ENCODE measurements at regions not wholly inside any gene's neighbourhood (a gene's known extent, or its start where the extent isn't known, plus 50 kb on each side); places are given as distances from the start of the nearest gene placed in this dataset.

DNA sequence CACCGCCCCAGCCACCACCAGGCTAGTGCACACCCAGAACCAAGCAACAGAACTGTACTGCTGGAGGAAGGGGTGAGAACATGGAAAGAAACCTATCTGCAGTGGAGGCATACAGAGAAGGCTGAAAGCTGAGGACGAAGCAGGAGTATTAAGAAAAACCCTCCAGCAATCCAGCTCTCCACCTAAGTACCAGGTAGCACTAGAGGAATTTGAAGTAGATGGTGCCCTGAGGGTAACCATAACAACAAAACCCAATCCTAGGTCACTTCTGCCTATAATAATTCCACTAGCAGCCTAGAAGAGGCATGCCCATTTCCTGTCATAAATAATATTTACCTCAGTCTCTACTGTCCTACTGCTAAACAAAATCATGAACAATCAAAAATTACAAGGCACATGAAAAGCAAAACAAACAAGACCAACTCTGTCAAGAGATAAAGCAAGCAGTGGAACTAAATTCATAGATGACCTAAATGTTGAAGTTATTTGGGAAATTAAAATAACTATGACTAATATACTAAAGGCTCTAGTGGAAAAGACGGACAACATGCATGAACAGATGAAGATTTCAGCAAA lies 51.1 kb downstream of the HYCC1 start:
- Histone ChIP-seq H3K27ac (replicated peaks) (no peak overlapping the region), H3K27me3 (ENCODE audit: low read depth) (no peaks in the 10 kb centered on the region), H3K4me3 (no peak overlapping the region), H3K36me3 (peaks cover 50% of the 10 kb centered on the region), H3K4me1 (no peaks in the 10 kb centered on the region), H3K9me3 (replicated peaks) (no peaks in the 10 kb centered on the region)
- intact Hi-C loops (cut with micrococcal nuclease): no loop called here
- no peak for DNase-seq
- TF ChIP-seq, protein P1, sequence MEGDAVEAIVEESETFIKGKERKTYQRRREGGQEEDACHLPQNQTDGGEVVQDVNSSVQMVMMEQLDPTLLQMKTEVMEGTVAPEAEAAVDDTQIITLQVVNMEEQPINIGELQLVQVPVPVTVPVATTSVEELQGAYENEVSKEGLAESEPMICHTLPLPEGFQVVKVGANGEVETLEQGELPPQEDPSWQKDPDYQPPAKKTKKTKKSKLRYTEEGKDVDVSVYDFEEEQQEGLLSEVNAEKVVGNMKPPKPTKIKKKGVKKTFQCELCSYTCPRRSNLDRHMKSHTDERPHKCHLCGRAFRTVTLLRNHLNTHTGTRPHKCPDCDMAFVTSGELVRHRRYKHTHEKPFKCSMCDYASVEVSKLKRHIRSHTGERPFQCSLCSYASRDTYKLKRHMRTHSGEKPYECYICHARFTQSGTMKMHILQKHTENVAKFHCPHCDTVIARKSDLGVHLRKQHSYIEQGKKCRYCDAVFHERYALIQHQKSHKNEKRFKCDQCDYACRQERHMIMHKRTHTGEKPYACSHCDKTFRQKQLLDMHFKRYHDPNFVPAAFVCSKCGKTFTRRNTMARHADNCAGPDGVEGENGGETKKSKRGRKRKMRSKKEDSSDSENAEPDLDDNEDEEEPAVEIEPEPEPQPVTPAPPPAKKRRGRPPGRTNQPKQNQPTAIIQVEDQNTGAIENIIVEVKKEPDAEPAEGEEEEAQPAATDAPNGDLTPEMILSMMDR (IDR thresholded peaks at IDR 0.05; ENCODE audit: borderline replicate concordance): no peak

DNA sequence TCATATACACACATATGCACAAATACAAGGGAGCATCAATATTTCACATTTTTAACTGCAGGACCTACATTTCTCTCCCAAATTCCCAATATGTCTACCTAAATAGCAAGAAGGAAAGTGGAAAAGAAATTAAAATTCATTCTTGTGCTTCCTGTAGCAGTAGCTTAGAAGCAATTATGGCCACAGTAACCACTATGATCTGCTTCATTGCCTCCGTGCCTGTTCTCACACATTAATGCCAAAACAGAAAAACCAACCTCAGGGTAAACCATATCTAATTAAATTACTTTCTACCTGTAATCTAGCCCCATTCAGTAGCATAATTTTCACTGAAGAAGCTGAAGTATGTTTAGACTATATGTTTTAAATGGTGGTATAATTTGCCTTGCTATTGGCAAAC lies 55.2 kb downstream of the HYCC1 start:
- intact Hi-C loops (cut with micrococcal nuclease): no loop called here
- H3K4me1 ChIP-seq: no peaks in the 10 kb centered on the region
- no peaks in the 10 kb centered on the region for H3K9me3 ChIP-seq (replicated peaks)
- H3K4me3 ChIP-seq: no peak overlapping the region
- peaks cover 45% of the 10 kb centered on the region for H3K36me3 ChIP-seq
- H3K27ac ChIP-seq (replicated peaks): no peak overlapping the region
- TF ChIP-seq, protein P1 (IDR thresholded peaks at IDR 0.05; ENCODE audit: borderline replicate concordance): no peak
- DNase-seq: no peak
- H3K27me3 ChIP-seq (ENCODE audit: low read depth): no peaks in the 10 kb centered on the region

DNA sequence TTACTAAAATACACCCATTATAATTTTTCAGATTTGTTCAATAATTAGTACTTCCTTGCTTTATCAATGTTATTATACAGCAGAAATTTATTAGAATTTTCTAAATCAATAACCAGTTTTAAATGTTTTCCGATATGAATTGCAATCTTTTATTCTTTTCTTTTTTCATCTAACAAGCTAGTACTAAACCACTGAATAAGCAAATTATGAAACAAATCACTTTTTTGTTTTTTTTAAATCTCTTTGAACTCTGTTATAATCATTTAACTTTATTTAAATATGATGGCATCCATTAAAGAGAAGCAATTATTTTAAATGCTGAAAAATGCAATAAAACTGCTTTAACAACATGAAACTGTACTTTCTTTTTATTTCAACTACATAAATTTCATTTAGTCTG lies 59.7 kb downstream of the HYCC1 start:
- Histone ChIP-seq H3K27me3 (ENCODE audit: low read depth) (no peaks in the 10 kb centered on the region), H3K4me3 (no peak overlapping the region), H3K36me3 (peaks cover 20% of the 10 kb centered on the region), H3K9me3 (replicated peaks) (no peaks in the 10 kb centered on the region), H3K27ac (replicated peaks) (no peak overlapping the region), H3K4me1 (peaks cover 1% of the 10 kb centered on the region)
- no peak for DNase-seq
- intact Hi-C loops (cut with micrococcal nuclease): no loop called here
- TF ChIP-seq, protein P1 (IDR thresholded peaks at IDR 0.05; ENCODE audit: borderline replicate concordance): no peak

DNA sequence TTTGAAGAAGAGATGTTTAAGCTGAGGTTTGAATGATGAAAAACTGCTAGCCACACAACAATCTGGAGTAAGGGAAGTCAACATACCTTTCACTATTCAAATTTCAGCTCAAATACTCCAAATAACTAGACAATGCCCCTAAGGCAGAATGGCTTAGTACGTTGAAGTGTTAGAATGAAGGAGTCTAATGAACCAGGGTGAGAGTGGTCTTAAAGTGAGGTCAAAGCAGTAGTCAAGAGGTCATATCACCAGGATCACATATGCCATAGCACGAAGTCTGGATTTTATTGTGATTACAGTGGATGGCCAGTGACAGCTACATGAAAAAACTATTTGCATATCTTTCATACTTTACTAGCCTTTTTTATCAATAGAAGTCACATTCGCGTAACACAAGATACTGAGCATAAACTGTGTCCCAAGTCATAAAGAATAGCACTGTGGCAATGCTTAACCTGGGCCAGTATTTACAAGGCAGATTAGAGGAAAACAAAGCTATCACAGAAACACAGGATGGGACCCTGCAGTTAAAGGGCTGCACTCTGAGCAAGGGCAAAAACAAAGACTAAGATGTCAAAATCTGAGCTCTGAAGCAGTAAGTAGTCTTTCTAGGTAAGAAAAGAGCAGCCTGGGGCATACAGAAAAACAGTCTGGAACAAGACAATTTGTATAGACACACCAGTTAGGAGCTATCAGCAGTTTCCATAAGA lies 61.5 kb downstream of the HYCC1 start:
- Histone ChIP-seq H3K27ac (replicated peaks) (no peak overlapping the region), H3K9me3 (replicated peaks) (no peaks in the 10 kb centered on the region), H3K4me3 (no peak overlapping the region), H3K27me3 (ENCODE audit: low read depth) (no peaks in the 10 kb centered on the region), H3K4me1 (peaks cover 12% of the 10 kb centered on the region), H3K36me3 (peaks cover 10% of the 10 kb centered on the region)
- TF ChIP-seq, protein P1 (IDR thresholded peaks at IDR 0.05; ENCODE audit: borderline replicate concordance): no peak
- intact Hi-C loops (cut with micrococcal nuclease): no loop called here
- no peak for DNase-seq

DNA sequence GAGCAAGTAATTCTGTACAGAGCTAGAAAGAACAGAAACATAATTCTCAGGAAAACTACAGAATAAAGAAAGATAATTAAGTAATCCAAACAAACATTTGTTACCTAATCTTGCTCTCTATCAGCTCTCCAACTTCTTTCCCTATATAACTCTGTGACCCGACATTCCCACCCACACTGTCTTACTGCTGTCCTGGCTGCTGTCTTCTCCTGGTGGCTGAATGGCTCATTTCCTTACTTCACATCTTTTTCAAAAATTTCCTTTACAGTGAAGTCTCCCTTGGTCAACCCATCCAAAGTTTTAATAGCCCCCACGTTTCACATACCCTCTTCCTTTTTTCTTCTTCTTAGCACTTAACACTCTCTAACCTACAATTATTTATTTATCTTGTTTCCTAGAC lies 64.0 kb downstream of the HYCC1 start:
- DNase-seq: no peak
- no peak overlapping the region for H3K4me3 ChIP-seq
- intact Hi-C loops (cut with micrococcal nuclease): no loop called here

More for the DNA sequence above, 64.0 kb downstream of the HYCC1 start:
- peaks cover 12% of the 10 kb centered on the region for H3K4me1 ChIP-seq
- H3K9me3 ChIP-seq (replicated peaks): no peaks in the 10 kb centered on the region
- TF ChIP-seq, protein P1 (IDR thresholded peaks at IDR 0.05; ENCODE audit: borderline replicate concordance): peak; percentile 28
- no peak overlapping the region for H3K27ac ChIP-seq (replicated peaks)
- peaks cover 10% of the 10 kb centered on the region for H3K36me3 ChIP-seq
- H3K27me3 ChIP-seq (ENCODE audit: low read depth): no peaks in the 10 kb centered on the region
